Uterus (tissue), 3 donors: ENCODE measurements at regions not wholly inside any gene's neighbourhood (a gene's known extent, or its start where the extent isn't known, plus 50 kb on each side); places are given as distances from the start of the nearest gene placed in this dataset.

Source experiments
- DNase-seq, 2 donors: peaks; one replicate each; pipeline ENCODE4 v3.0.0-alpha.2; 2019 to 2020
- H3K27ac ChIP-seq, 2 donors: fragments of 200-600 bp; sonication (generic); 1 replicate in 1 of 2; 2 replicates in 1 of 2; pipeline ENCODE4 v1.5.1; 2016 to 2018
- H3K27me3 ChIP-seq, 2 donors: fragments of 200-600 bp; sonication (generic); one replicate each; pipeline ENCODE4 v1.5.1; 2018 to 2019; ENCODE audit warnings: control low read depth in 1 of 2
- H3K36me3 ChIP-seq, 2 donors: fragments of 200-600 bp; sonication (generic); one replicate each; pipeline ENCODE4 v1.5.1; 2019; ENCODE audit warnings: control low read depth in 1 of 2
- H3K4me1 ChIP-seq, 2 donors: fragments of 200-600 bp; sonication (generic); one replicate each; pipeline ENCODE4 v1.5.1; 2018 to 2019; ENCODE audit warnings: control low read depth in 1 of 2
- H3K4me3 ChIP-seq, 2 donors: fragments of 200-600 bp; sonication (generic); 1 replicate in 1 of 2; 2 replicates in 1 of 2; pipeline ENCODE4 v1.5.1; 2018 to 2019; ENCODE audit warnings: mild to moderate bottlenecking in 1 of 2
- H3K9me3 ChIP-seq, 2 donors: fragments of 200-600 bp; sonication (generic); one replicate each; pipeline ENCODE4 v1.5.1; 2019; ENCODE audit warnings: control low read depth in 1 of 2
- CTCF ChIP-seq, 4 experiments: fragments of 200-600 bp in 2 of 4; fragments of 450-650 bp in 2 of 4; sonication (generic) in 2 of 4; IDR thresholded peaks; one replicate each; pipeline ENCODE4 v1.5.1; 2016 to 2019; ENCODE audit warnings: antibody characterized with exemption in 4 of 4, mild to moderate bottlenecking in 2 of 4, moderate library complexity in 1 of 4
- POLR2A ChIP-seq, 2 donors: fragments of 450-650 bp; IDR thresholded peaks; one replicate each; pipeline ENCODE4 v1.6.1; 2016; ENCODE audit warnings: antibody characterized with exemption in 2 of 2, mild to moderate bottlenecking in 1 of 2, moderate library complexity in 1 of 2
- intact Hi-C: fragments of 100-400 bp; cut with DNase I; formaldehyde crosslinking; loops from one replicate; pipeline ENCODE4 v1.15.1; 2023; ENCODE audit warnings: low total_unique reads
- donor health status: DM: yes; HTN: yes; CAD: no.

- no peaks in the 10 kb centered on the region for H3K4me1 ChIP-seq
- H3K9me3 ChIP-seq = no peaks in the 10 kb centered on the region
- intact Hi-C loops = no loop called here
- H3K27me3 ChIP-seq = no peaks in the 10 kb centered on the region
- no peak overlapping the region for H3K27ac ChIP-seq
- no peak overlapping the region for H3K4me3 ChIP-seq
- no peaks in the 10 kb centered on the region for H3K36me3 ChIP-seq
- TF ChIP-seq POLR2A (IDR thresholded peaks at IDR 0.05) (no peak), CTCF (IDR thresholded peaks at IDR 0.05) (no peak)
- no peak for DNase-seq
Measured at GRCh38 chr5:158560170-158560569, 539.5 kb downstream of the EBF1 start.

DNA sequence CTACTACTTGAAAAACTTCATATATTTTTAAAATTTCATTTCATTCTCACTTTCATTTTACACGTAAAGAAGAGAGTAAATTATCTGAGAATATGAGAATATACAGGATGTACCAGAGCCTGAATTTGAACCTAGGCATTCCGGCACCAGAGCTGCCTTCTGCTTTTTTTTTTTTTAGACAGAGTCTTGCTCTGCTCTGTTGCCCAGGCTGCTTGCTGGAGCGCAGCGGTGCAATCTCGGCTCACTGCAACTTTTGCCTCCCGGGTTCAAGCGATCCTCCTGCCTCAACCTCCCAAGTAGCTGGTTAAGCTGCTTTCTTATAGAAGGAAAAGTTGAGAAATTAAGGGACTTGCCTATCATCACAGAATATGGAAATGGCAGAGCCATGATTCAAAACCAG, 540.1 kb downstream of the EBF1 start:
- Histone ChIP-seq H3K27ac (no peak overlapping the region), H3K36me3 (no peaks in the 10 kb centered on the region), H3K27me3 (no peaks in the 10 kb centered on the region), H3K9me3 (no peaks in the 10 kb centered on the region), H3K4me1 (no peaks in the 10 kb centered on the region), H3K4me3 (no peak overlapping the region)
- intact Hi-C loops = no loop called here
- TF ChIP-seq POLR2A (IDR thresholded peaks at IDR 0.05) (no peak), CTCF (IDR thresholded peaks at IDR 0.05) (no peak)
- DNase-seq = no peak

- intact Hi-C loops = no loop called here
- H3K27me3 ChIP-seq = no peaks in the 10 kb centered on the region
- no peak overlapping the region for H3K4me3 ChIP-seq
- no peak for TF ChIP-seq CTCF (IDR thresholded peaks at IDR 0.05)
- TF ChIP-seq POLR2A (IDR thresholded peaks at IDR 0.05) = no peak
- H3K4me1 ChIP-seq = peaks cover 0 to under 1% of the 10 kb centered on the region in 2 donors
- H3K9me3 ChIP-seq = no peaks in the 10 kb centered on the region
- DNase-seq = no peak
- no peak overlapping the region for H3K27ac ChIP-seq
- no peaks in the 10 kb centered on the region for H3K36me3 ChIP-seq
Measured at GRCh38 chr5:158559066-158559465, 540.6 kb downstream of the EBF1 start.

- H3K27ac ChIP-seq = peak overlapping the region in 1 of 2 donors; percentile 49
- no peak overlapping the region for H3K4me3 ChIP-seq
- no peaks in the 10 kb centered on the region for H3K9me3 ChIP-seq
- intact Hi-C loops = no loop called here
- peak in 1 of 2 donors; percentile 17 for DNase-seq
- no peak for TF ChIP-seq POLR2A (IDR thresholded peaks at IDR 0.05)
- TF ChIP-seq CTCF (IDR thresholded peaks at IDR 0.05) = no peak
- peaks cover 0 to 8% of the 10 kb centered on the region in 2 donors for H3K4me1 ChIP-seq
- no peaks in the 10 kb centered on the region for H3K27me3 ChIP-seq
- H3K36me3 ChIP-seq = no peaks in the 10 kb centered on the region
Measured at GRCh38 chr5:158553962-158554336, 545.8 kb downstream of the EBF1 start.

DNA sequence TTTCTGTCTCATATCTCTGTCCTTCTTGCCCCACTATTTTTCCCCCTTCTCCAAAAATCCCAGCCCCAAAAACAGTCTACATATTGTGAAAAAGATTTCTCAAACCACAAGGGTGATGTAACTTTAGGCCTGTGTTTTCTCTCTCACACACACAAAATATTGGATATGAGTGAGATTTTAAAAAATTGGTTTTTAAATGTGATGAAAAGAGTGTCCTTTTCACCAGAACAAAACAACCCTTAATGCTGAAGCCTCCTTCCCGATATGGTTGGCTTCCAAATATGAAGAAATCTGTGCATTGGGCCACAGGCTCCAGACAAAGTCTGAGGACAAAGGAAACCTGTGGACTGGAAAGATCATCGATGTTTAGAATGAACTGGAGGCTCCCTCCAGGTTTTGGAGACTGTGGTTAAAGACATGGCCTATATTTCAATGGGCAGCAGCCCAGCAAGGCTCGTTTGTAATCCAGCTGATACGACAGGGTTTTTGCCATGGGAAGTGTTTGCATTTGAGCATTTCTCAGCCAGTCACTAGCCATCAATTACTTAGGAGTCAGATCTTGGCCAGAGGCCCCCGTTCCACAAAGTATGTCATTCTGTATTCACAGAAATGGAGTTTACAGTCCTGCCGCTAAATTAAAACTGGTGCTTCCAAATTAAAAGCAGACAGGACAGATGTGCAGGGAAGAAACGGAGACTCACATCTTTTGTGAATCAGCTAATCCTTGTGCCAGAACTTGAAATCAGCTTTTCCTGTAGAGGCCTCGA, 546.3 kb downstream of the EBF1 start:
- no peaks in the 10 kb centered on the region for H3K27me3 ChIP-seq
- H3K36me3 ChIP-seq = no peaks in the 10 kb centered on the region
- no peaks in the 10 kb centered on the region for H3K9me3 ChIP-seq
- peak overlapping the region; percentile 31 to 49 for H3K27ac ChIP-seq
- intact Hi-C loops = no loop called here
- DNase-seq = peak; percentile 55 to 56
- H3K4me3 ChIP-seq = no peak overlapping the region
- TF ChIP-seq POLR2A (IDR thresholded peaks at IDR 0.05) (no peak), CTCF (IDR thresholded peaks at IDR 0.05) (no peak)
- peaks cover 0 to 8% of the 10 kb centered on the region in 2 donors for H3K4me1 ChIP-seq
